Inflammatory macrophage (primary cell): ENCODE measurements at regions not wholly inside any gene's neighbourhood (a gene's known extent, or its start where the extent isn't known, plus 50 kb on each side); places are given as distances from the start of the nearest gene placed in this dataset.

Experiments used
- DNase-seq, 2 donors: peaks; one replicate each; pipeline ENCODE4 v3.0.0-alpha.2; 2020 to 2022

GRCh38 chr5:104355350-104355749 lies 792.8 kb upstream of the NUDT12 start:
- DNase-seq: no peak

- DNase-seq: no peak
These were observed 790.8 kb upstream of the NUDT12 start for GRCh38 chr5:104353371-104353770.

GRCh38 chr5:104352954-104353353 lies 790.4 kb upstream of the NUDT12 start:
- no peak for DNase-seq

- DNase-seq: no peak
These were observed 784.6 kb upstream of the NUDT12 start for GRCh38 chr5:104347119-104347708.

- no peak for DNase-seq
These were observed 782.8 kb upstream of the NUDT12 start for GRCh38 chr5:104345222-104346016.

GRCh38 chr5:104344809-104345208 lies 782.2 kb upstream of the NUDT12 start:
- DNase-seq: peak in 1 of 2 donors; percentile 12

- DNase-seq: no peak
These were observed 765.2 kb upstream of the NUDT12 start for GRCh38 chr5:104327801-104328200.

- DNase-seq: no peak
These were observed 764.4 kb upstream of the NUDT12 start for GRCh38 chr5:104326966-104327365.

GRCh38 chr5:104325356-104325755 lies 762.8 kb upstream of the NUDT12 start:
- DNase-seq: no peak

- peak in 1 of 2 donors; percentile 1 for DNase-seq
These were observed 754.1 kb upstream of the NUDT12 start for GRCh38 chr5:104316676-104317075.

GRCh38 chr5:104312481-104312880 lies 749.9 kb upstream of the NUDT12 start:
- no peak for DNase-seq

GRCh38 chr5:104305602-104306001 lies 743.0 kb upstream of the NUDT12 start:
- DNase-seq: no peak

- no peak for DNase-seq
These were observed 737.6 kb upstream of the NUDT12 start for GRCh38 chr5:104299998-104300706.

GRCh38 chr5:104298518-104298917 lies 735.9 kb upstream of the NUDT12 start:
- no peak for DNase-seq

GRCh38 chr5:104297076-104297475 lies 734.5 kb upstream of the NUDT12 start:
- no peak for DNase-seq

- no peak for DNase-seq
These were observed 733.4 kb upstream of the NUDT12 start for GRCh38 chr5:104295991-104296390.

- no peak for DNase-seq
These were observed 720.5 kb upstream of the NUDT12 start for GRCh38 chr5:104283136-104283535.

- DNase-seq: no peak
These were observed 711.1 kb upstream of the NUDT12 start for GRCh38 chr5:104273725-104274124.

- no peak for DNase-seq
These were observed 704.9 kb upstream of the NUDT12 start for GRCh38 chr5:104267320-104268015.

- DNase-seq: no peak
These were observed 703.6 kb upstream of the NUDT12 start for GRCh38 chr5:104266161-104266560.

GRCh38 chr5:104265531-104266140 lies 703.0 kb upstream of the NUDT12 start:
- DNase-seq: no peak

- no peak for DNase-seq
These were observed 684.7 kb upstream of the NUDT12 start for GRCh38 chr5:104247260-104247659.

- DNase-seq: no peak
These were observed 678.5 kb upstream of the NUDT12 start for GRCh38 chr5:104241046-104241445.
